ENCODE measurements at regions not wholly inside any gene's neighbourhood (a gene's known extent, or its start where the extent isn't known, plus 50 kb on each side); places are given as distances from the start of the nearest gene placed in this dataset.

GRCh38 chr2:219929835-219930234, 302.4 kb downstream of the SLC4A3 start:
- Mint-ChIP-seq H3K27me3 (no peaks in the 10 kb centered on the region), H3K4me1 (no peaks in the 10 kb centered on the region), H3K36me3 (no peaks in the 10 kb centered on the region), H3K4me3 (no peak overlapping the region), H3K9me3 (peaks cover 3% of the 10 kb centered on the region), H3K27ac (no peak overlapping the region)
- CTCF ChIA-PET = no interaction called here
- DNase-seq = no peak

- no peak for DNase-seq
- Mint-ChIP-seq H3K36me3 (no peaks in the 10 kb centered on the region), H3K4me1 (no peaks in the 10 kb centered on the region), H3K27me3 (no peaks in the 10 kb centered on the region), H3K9me3 (peaks cover 2% of the 10 kb centered on the region), H3K27ac (no peak overlapping the region), H3K4me3 (no peak overlapping the region)
- CTCF ChIA-PET = no interaction called here
Observed at GRCh38 chr2:219939647-219940046, 312.2 kb downstream of the SLC4A3 start.

- DNase-seq = no peak
- no peak overlapping the region for H3K27ac Mint-ChIP-seq
- no peaks in the 10 kb centered on the region for H3K4me1 Mint-ChIP-seq
- H3K9me3 Mint-ChIP-seq = no peaks in the 10 kb centered on the region
- H3K4me3 Mint-ChIP-seq = no peak overlapping the region
- no peaks in the 10 kb centered on the region for H3K27me3 Mint-ChIP-seq
- CTCF ChIA-PET = no interaction called here
- no peaks in the 10 kb centered on the region for H3K36me3 Mint-ChIP-seq
Observed at GRCh38 chr2:219944866-219945265, 317.4 kb downstream of the SLC4A3 start.

GRCh38 chr2:219946021-219946420, 318.6 kb downstream of the SLC4A3 start:
- no peaks in the 10 kb centered on the region for H3K9me3 Mint-ChIP-seq
- no peaks in the 10 kb centered on the region for H3K36me3 Mint-ChIP-seq
- CTCF ChIA-PET = no interaction called here
- H3K4me1 Mint-ChIP-seq = no peaks in the 10 kb centered on the region
- H3K4me3 Mint-ChIP-seq = no peak overlapping the region
- no peaks in the 10 kb centered on the region for H3K27me3 Mint-ChIP-seq
- no peak overlapping the region for H3K27ac Mint-ChIP-seq
- DNase-seq = no peak

- CTCF ChIA-PET = no interaction called here
- DNase-seq = no peak
- no peak overlapping the region for H3K4me3 Mint-ChIP-seq
- no peaks in the 10 kb centered on the region for H3K9me3 Mint-ChIP-seq
- H3K27me3 Mint-ChIP-seq = no peaks in the 10 kb centered on the region
- H3K27ac Mint-ChIP-seq = no peak overlapping the region
- no peaks in the 10 kb centered on the region for H3K4me1 Mint-ChIP-seq
- no peaks in the 10 kb centered on the region for H3K36me3 Mint-ChIP-seq
Observed at GRCh38 chr2:219946529-219946928, 319.1 kb downstream of the SLC4A3 start.

- no peak overlapping the region for H3K4me3 Mint-ChIP-seq
- H3K36me3 Mint-ChIP-seq = no peaks in the 10 kb centered on the region
- H3K27ac Mint-ChIP-seq = no peak overlapping the region
- no peaks in the 10 kb centered on the region for H3K9me3 Mint-ChIP-seq
- H3K27me3 Mint-ChIP-seq = no peaks in the 10 kb centered on the region
- H3K4me1 Mint-ChIP-seq = no peaks in the 10 kb centered on the region
- no peak for DNase-seq
- CTCF ChIA-PET = no interaction called here
Observed at GRCh38 chr2:219947575-219947974, 320.1 kb downstream of the SLC4A3 start.

- H3K9me3 Mint-ChIP-seq = no peaks in the 10 kb centered on the region
- H3K27ac Mint-ChIP-seq = no peak overlapping the region
- H3K27me3 Mint-ChIP-seq = no peaks in the 10 kb centered on the region
- CTCF ChIA-PET = no interaction called here
- no peaks in the 10 kb centered on the region for H3K36me3 Mint-ChIP-seq
- H3K4me1 Mint-ChIP-seq = no peaks in the 10 kb centered on the region
- DNase-seq = no peak
- no peak overlapping the region for H3K4me3 Mint-ChIP-seq
Observed at GRCh38 chr2:219949053-219949452, 321.6 kb downstream of the SLC4A3 start.

GRCh38 chr2:219951099-219951498, 323.7 kb downstream of the SLC4A3 start:
- CTCF ChIA-PET = no interaction called here
- DNase-seq = no peak
- Mint-ChIP-seq H3K4me3 (no peak overlapping the region), H3K9me3 (no peaks in the 10 kb centered on the region), H3K27ac (no peak overlapping the region), H3K36me3 (no peaks in the 10 kb centered on the region), H3K4me1 (no peaks in the 10 kb centered on the region), H3K27me3 (no peaks in the 10 kb centered on the region)

- no peaks in the 10 kb centered on the region for H3K27me3 Mint-ChIP-seq
- no peak for DNase-seq
- no peak overlapping the region for H3K4me3 Mint-ChIP-seq
- H3K36me3 Mint-ChIP-seq = no peaks in the 10 kb centered on the region
- CTCF ChIA-PET = no interaction called here
- no peak overlapping the region for H3K27ac Mint-ChIP-seq
- no peaks in the 10 kb centered on the region for H3K9me3 Mint-ChIP-seq
- no peaks in the 10 kb centered on the region for H3K4me1 Mint-ChIP-seq
Observed at GRCh38 chr2:219954331-219954730, 326.9 kb downstream of the SLC4A3 start.

- CTCF ChIA-PET = no interaction called here
- no peak overlapping the region for H3K27ac Mint-ChIP-seq
- H3K9me3 Mint-ChIP-seq = no peaks in the 10 kb centered on the region
- H3K4me1 Mint-ChIP-seq = no peaks in the 10 kb centered on the region
- DNase-seq = no peak
- H3K36me3 Mint-ChIP-seq = no peaks in the 10 kb centered on the region
- H3K4me3 Mint-ChIP-seq = no peak overlapping the region
- H3K27me3 Mint-ChIP-seq = no peaks in the 10 kb centered on the region
Observed at GRCh38 chr2:219957820-219958219, 330.4 kb downstream of the SLC4A3 start.

GRCh38 chr2:219958941-219959340, 331.5 kb downstream of the SLC4A3 start:
- H3K27ac Mint-ChIP-seq = no peak overlapping the region
- CTCF ChIA-PET = no interaction called here
- H3K27me3 Mint-ChIP-seq = no peaks in the 10 kb centered on the region
- H3K36me3 Mint-ChIP-seq = no peaks in the 10 kb centered on the region
- no peaks in the 10 kb centered on the region for H3K9me3 Mint-ChIP-seq
- no peak for DNase-seq
- H3K4me1 Mint-ChIP-seq = no peaks in the 10 kb centered on the region
- no peak overlapping the region for H3K4me3 Mint-ChIP-seq

GRCh38 chr2:219959471-219959870, 332.0 kb downstream of the SLC4A3 start:
- H3K36me3 Mint-ChIP-seq = no peaks in the 10 kb centered on the region
- no peak overlapping the region for H3K27ac Mint-ChIP-seq
- no peak overlapping the region for H3K4me3 Mint-ChIP-seq

GRCh38 chr2:219961947-219962498, 334.6 kb downstream of the SLC4A3 start:
- no peak for DNase-seq
- CTCF ChIA-PET = no interaction called here
- H3K9me3 Mint-ChIP-seq = no peaks in the 10 kb centered on the region

More at GRCh38 chr2:219959471-219959870, 332.0 kb downstream of the SLC4A3 start:
- H3K4me1 Mint-ChIP-seq = no peaks in the 10 kb centered on the region
- no peak for DNase-seq
- no peaks in the 10 kb centered on the region for H3K9me3 Mint-ChIP-seq
- H3K27me3 Mint-ChIP-seq = no peaks in the 10 kb centered on the region
- CTCF ChIA-PET = no interaction called here

GRCh38 chr2:219962801-219963200, 335.4 kb downstream of the SLC4A3 start:
- no peak for DNase-seq
- Mint-ChIP-seq H3K9me3 (no peaks in the 10 kb centered on the region), H3K4me1 (no peaks in the 10 kb centered on the region), H3K4me3 (no peak overlapping the region), H3K36me3 (no peaks in the 10 kb centered on the region), H3K27me3 (no peaks in the 10 kb centered on the region), H3K27ac (no peak overlapping the region)
- CTCF ChIA-PET = no interaction called here

More at GRCh38 chr2:219961947-219962498, 334.6 kb downstream of the SLC4A3 start:
- Mint-ChIP-seq H3K4me1 (no peaks in the 10 kb centered on the region), H3K27ac (no peak overlapping the region), H3K27me3 (no peaks in the 10 kb centered on the region), H3K4me3 (no peak overlapping the region), H3K36me3 (no peaks in the 10 kb centered on the region)

GRCh38 chr2:219965287-219966194, 338.1 kb downstream of the SLC4A3 start:
- H3K36me3 Mint-ChIP-seq = no peaks in the 10 kb centered on the region
- H3K9me3 Mint-ChIP-seq = no peaks in the 10 kb centered on the region
- CTCF ChIA-PET = no interaction called here
- no peaks in the 10 kb centered on the region for H3K27me3 Mint-ChIP-seq
- H3K4me3 Mint-ChIP-seq = no peak overlapping the region
- DNase-seq = no peak
- no peaks in the 10 kb centered on the region for H3K4me1 Mint-ChIP-seq
- no peak overlapping the region for H3K27ac Mint-ChIP-seq
